H1 (cell line): ENCODE measurements at regions not wholly inside any gene's neighbourhood (a gene's known extent, or its start where the extent isn't known, plus 50 kb on each side); places are given as distances from the start of the nearest gene placed in this dataset.

Source experiments
- CTCF ChIA-PET: fragments of 300-600 bp; sonication (Branson Sonifier 250); formaldehyde crosslinking; loops from one replicate; lab custom pipeline; 2021; ENCODE audit not compliant: partially characterized antibody; lab: Charles Lee
- POLR2A ChIA-PET: fragments of 300-600 bp; sonication (Branson Sonifier 250); formaldehyde crosslinking; loops from one replicate; lab custom pipeline; 2021; ENCODE audit warnings: inconsistent platforms; ENCODE audit not compliant: partially characterized antibody; lab: Charles Lee
- DNase-seq, 2 experiments: peaks; one replicate each; pipeline versions ENCODE4 v3.0.0 to v3.0.0-alpha.2; 2010 to 2022; ENCODE audit warnings: low spot score in 2 of 2, low read depth in 1 of 2, mixed read lengths in 1 of 2
- FAIRE-seq: peaks from 2 replicates; lab custom pipeline; 2011; peaks lifted over from hg19 to GRCh38; lab: Jason Lieb, UNC
- H2AFZ ChIP-seq: 2 replicates; pipeline ENCODE4 v1.8.1; 2012; ENCODE audit warnings: low read length, inconsistent platforms
- H2AK5ac ChIP-seq: 2 replicates; pipeline ENCODE4 v1.6.1; 2013; ENCODE audit warnings: low read depth, low read length
- H2BK120ac ChIP-seq: replicated peaks from 2 replicates; pipeline ENCODE3; 2013; ENCODE audit warnings: low read depth, low read length, inconsistent platforms
- H2BK12ac ChIP-seq: 2 replicates; pipeline ENCODE4 v1.6.1; 2013; ENCODE audit warnings: low read depth, low read length
- H2BK15ac ChIP-seq: 2 replicates; pipeline ENCODE4 v1.6.1; 2013; ENCODE audit warnings: low read length
- H2BK20ac ChIP-seq: 2 replicates; pipeline ENCODE4 v1.6.1; 2013; ENCODE audit warnings: low read length
- H2BK5ac ChIP-seq: 2 replicates; pipeline ENCODE4 v1.6.1; 2013; ENCODE audit warnings: low read depth, low read length
- H3K14ac ChIP-seq: 2 replicates; pipeline ENCODE4 v1.6.1; 2013; ENCODE audit warnings: inconsistent platforms; ENCODE audit not compliant: insufficient read length
- H3K18ac ChIP-seq: 2 replicates; pipeline ENCODE4 v1.6.1; 2013; ENCODE audit warnings: low read length; ENCODE audit errors: extremely low read depth
- H3K23ac ChIP-seq: 2 replicates; pipeline ENCODE4 v1.6.1; 2013; ENCODE audit warnings: inconsistent platforms; ENCODE audit not compliant: insufficient read length
- H3K23me2 ChIP-seq: 2 replicates; pipeline ENCODE4 v1.6.1; 2013; ENCODE audit warnings: low read depth, low read length
- H3K27ac ChIP-seq: 2 replicates; pipeline ENCODE4 v1.6.1; 2011; ENCODE audit warnings: low read depth, low read length, inconsistent platforms
- H3K27me3 ChIP-seq, 4 experiments: replicated peaks in 1 of 4; 1 replicate in 1 of 4; 2 replicates in 3 of 4; pipeline versions ENCODE4 v1.6.1 to v1.8.1; 2011 to 2013; ENCODE audit warnings: low read length in 3 of 4, mild to moderate bottlenecking in 3 of 4, inconsistent platforms in 2 of 4, mixed read lengths in 2 of 4, moderate library complexity in 1 of 4; ENCODE audit not compliant: control insufficient read depth in 3 of 4, insufficient read depth in 3 of 4; ENCODE audit errors: extremely low read depth in 1 of 4
- H3K36me3 ChIP-seq, 4 experiments: 2 replicates each; pipeline versions ENCODE4 v1.6.1 to v1.8.1; 2011 to 2013; ENCODE audit warnings: mild to moderate bottlenecking in 4 of 4, low read length in 3 of 4, moderate library complexity in 2 of 4, control low read depth in 1 of 4, inconsistent platforms in 1 of 4; ENCODE audit not compliant: insufficient read depth in 4 of 4, control insufficient read depth in 2 of 4
- H3K4ac ChIP-seq: replicated peaks from 2 replicates; pipeline ENCODE3; 2013; ENCODE audit warnings: low read length, low read depth, mixed read lengths, inconsistent platforms; ENCODE audit not compliant: insufficient read length
- H3K4me1 ChIP-seq, 4 experiments: replicated peaks in 1 of 4; 1 replicate in 1 of 4; 2 replicates in 3 of 4; pipeline versions ENCODE4 v1.6.1 to v1.8.1; 2011 to 2013; ENCODE audit warnings: low read length in 3 of 4, inconsistent platforms in 2 of 4, mixed read lengths in 1 of 4; ENCODE audit not compliant: insufficient read depth in 4 of 4, control insufficient read depth in 3 of 4
- H3K4me2 ChIP-seq, 2 experiments: 2 replicates each; pipeline versions ENCODE4 v1.6.1 to v1.8.1; 2011 to 2013; ENCODE audit warnings: low read depth in 2 of 2, low read length in 2 of 2, control low read depth in 1 of 2, inconsistent platforms in 1 of 2, mild to moderate bottlenecking in 1 of 2; ENCODE audit not compliant: insufficient read depth in 1 of 2
- H3K4me3 ChIP-seq, 4 experiments: fragments of 200-600, 300-600 bp in 1 of 4; sonication (generic), shearing (Covaris generic), sonication (Bioruptor Twin) in 1 of 4; 2 replicates each; pipeline versions ENCODE4 v1.5.1 to v1.8.1; 2011 to 2016; ENCODE audit warnings: low read length in 4 of 4, low read depth in 3 of 4, control low read depth in 2 of 4, inconsistent platforms in 2 of 4, mild to moderate bottlenecking in 2 of 4, mixed read lengths in 1 of 4, moderate library complexity in 1 of 4; ENCODE audit not compliant: insufficient read depth in 2 of 4; ENCODE audit errors: extremely low read depth in 1 of 4
- H3K56ac ChIP-seq: replicated peaks from 2 replicates; pipeline ENCODE3; 2013; ENCODE audit warnings: low read depth, mild to moderate bottlenecking, mixed read lengths, low read length, inconsistent platforms; ENCODE audit not compliant: insufficient read length
- H3K79me1 ChIP-seq: 2 replicates; pipeline ENCODE4 v1.6.1; 2013; ENCODE audit warnings: low read depth, low read length, control low read depth
- H3K79me2 ChIP-seq, 2 experiments: 2 replicates each; pipeline versions ENCODE4 v1.6.1 to v1.8.1; 2012 to 2013; ENCODE audit warnings: low read length in 2 of 2, mild to moderate bottlenecking in 2 of 2, inconsistent platforms in 1 of 2; ENCODE audit not compliant: insufficient read depth in 2 of 2, control insufficient read depth in 1 of 2
- H3K9ac ChIP-seq, 4 experiments: replicated peaks in 1 of 4; 1 replicate in 1 of 4; 2 replicates in 3 of 4; pipeline versions ENCODE4 v1.6.1 to v1.8.1; 2011 to 2013; ENCODE audit warnings: low read depth in 3 of 4, low read length in 3 of 4, control low read depth in 2 of 4, mild to moderate bottlenecking in 2 of 4, moderate library complexity in 2 of 4, inconsistent platforms in 1 of 4; ENCODE audit errors: extremely low read depth in 1 of 4
- H3K9me3 ChIP-seq, 2 experiments: 2 replicates each; pipeline versions ENCODE4 v1.6.1 to v1.8.1; 2012 to 2013; ENCODE audit warnings: mild to moderate bottlenecking in 2 of 2, moderate library complexity in 2 of 2, control low read depth in 1 of 2, inconsistent platforms in 1 of 2, low read depth in 1 of 2, low read length in 1 of 2, mixed read lengths in 1 of 2; ENCODE audit not compliant: insufficient read depth in 2 of 2
- H4K20me1 ChIP-seq, 2 experiments: replicated peaks in 1 of 2; 2 replicates each; pipeline versions ENCODE3 to v1.8.1; 2011 to 2013; ENCODE audit warnings: inconsistent platforms in 2 of 2, low read length in 2 of 2, mild to moderate bottlenecking in 1 of 2; ENCODE audit not compliant: insufficient read depth in 2 of 2, control insufficient read depth in 1 of 2
- H4K5ac ChIP-seq: 2 replicates; pipeline ENCODE4 v1.6.1; 2013; ENCODE audit warnings: low read length, low read depth, mixed read lengths, inconsistent platforms; ENCODE audit not compliant: insufficient read length
- H4K8ac ChIP-seq: 2 replicates; pipeline ENCODE4 v1.8.0; 2013; ENCODE audit warnings: mild to moderate bottlenecking, moderate library complexity, low read length, inconsistent platforms; ENCODE audit not compliant: insufficient read depth; ENCODE audit errors: extremely low read depth
- H4K91ac ChIP-seq: replicated peaks from 2 replicates; pipeline ENCODE3; 2013; ENCODE audit warnings: low read length, mixed read lengths, inconsistent platforms; ENCODE audit not compliant: insufficient read length
- BACH1 ChIP-seq: IDR thresholded peaks from 2 replicates; pipeline ENCODE4 v1.6.1; 2012; ENCODE audit warnings: low read length, improper control_type of control experiment
- WGBS, 2 experiments: shearing (Covaris generic) in 1 of 2; methylation state at CpG; one replicate each; pipeline versions ENCODE4 v1.1.6 to v1.1.7; 2013 to 2015; ENCODE audit warnings: low lambda C conversion rate in 2 of 2, mixed read lengths in 2 of 2, inconsistent platforms in 1 of 2, low coverage in 1 of 2, missing lambda C conversion rate in 1 of 2; ENCODE audit not compliant: insufficient replicate concordance in 2 of 2, insufficient coverage in 1 of 2, insufficient read length in 1 of 2; ENCODE audit errors: extremely low coverage in 1 of 2, missing lambda C conversion rate in 1 of 2; 5-methylcytosine and 5-hydroxymethylcytosine counted together

DNA sequence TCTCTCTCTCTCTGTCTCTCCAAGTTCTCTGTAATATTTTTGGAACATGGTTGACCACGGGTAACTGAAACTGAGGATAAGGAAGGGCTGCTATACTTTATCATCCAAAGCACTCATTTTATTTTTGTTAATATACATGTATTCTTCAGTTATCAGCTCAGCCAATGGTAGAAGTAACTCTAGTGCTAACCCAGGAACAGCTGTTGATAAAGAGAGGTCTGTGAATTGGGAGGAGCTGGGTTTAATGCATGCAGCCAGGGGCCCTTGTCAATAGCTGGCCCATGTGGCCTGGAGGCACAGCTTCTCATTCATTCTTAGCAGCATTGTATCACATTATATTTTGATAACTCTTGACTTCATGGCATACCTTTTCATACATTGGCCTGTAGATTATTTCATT is 401.6 kb downstream of the EPHA4 start:
- DNase-seq (no peak), FAIRE-seq (no peak)
- H3K9me3 ChIP-seq = peaks cover 0 to 3% of the 10 kb centered on the region in 2 experiments; a peak in 1 of 4 replicates
- no peak overlapping the region for H2BK12ac ChIP-seq
- H4K20me1 ChIP-seq = no peaks in the 10 kb centered on the region
- no peak overlapping the region for H2BK15ac ChIP-seq
- H3K4me3 ChIP-seq = no peak overlapping the region
- CTCF ChIA-PET = interaction anchor here (0.6 kb wide), 1 partner anchor 401 kb away, joined by 3 read pairs; no protein-coding TSS in a partner anchor
- no peak overlapping the region for H3K18ac ChIP-seq
- H3K9ac ChIP-seq = no peak overlapping the region
- H2AK5ac ChIP-seq = no peak overlapping the region
- no peak overlapping the region for H3K14ac ChIP-seq
- H2AFZ ChIP-seq = no peak overlapping the region
- TF ChIP-seq BACH1 = no peak
- no peak overlapping the region for H4K8ac ChIP-seq
- no peak overlapping the region for H2BK5ac ChIP-seq
- H3K4ac ChIP-seq = no peak overlapping the region
- no peak overlapping the region for H4K5ac ChIP-seq
- no peaks in the 10 kb centered on the region for H3K36me3 ChIP-seq
- H3K4me2 ChIP-seq = no peak overlapping the region
- H2BK20ac ChIP-seq = no peak overlapping the region
- no peak overlapping the region for H3K27ac ChIP-seq
- no peaks in the 10 kb centered on the region for H3K27me3 ChIP-seq
- no peaks in the 10 kb centered on the region for H3K4me1 ChIP-seq
- WGBS, 2 experiments = 88% methylated on average over 1 of the region's 1 CpG; no CpG with 5 or more reads in 1 of the 2 experiments
- H2BK120ac ChIP-seq = no peak overlapping the region
- H4K91ac ChIP-seq = no peak overlapping the region
- H3K23me2 ChIP-seq = no peaks in the 10 kb centered on the region
- H3K79me2 ChIP-seq = no peaks in the 10 kb centered on the region
- H3K23ac ChIP-seq = no peak overlapping the region
- no peaks in the 10 kb centered on the region for H3K79me1 ChIP-seq
- no peak overlapping the region for H3K56ac ChIP-seq
- POLR2A ChIA-PET = no interaction called here
